ENCODE measurements at regions not wholly inside any gene's neighbourhood (a gene's known extent, or its start where the extent isn't known, plus 50 kb on each side); places are given as distances from the start of the nearest gene placed in this dataset.
"Not testable (repeated sequence)": the region's sequence is repeated elsewhere in the genome, so short reads cannot be mapped to it uniquely, and the experiment has no call there.

GRCh38 chrX:96128058-96128457, 556.6 kb upstream of the DIAPH2 start:
- TF ChIP-seq CTCF (IDR thresholded peaks at IDR 0.05); POLR2A (IDR thresholded peaks at IDR 0.05); POLR2AphosphoS5 (IDR thresholded peaks at IDR 0.05; ENCODE audit: insufficient read depth in 1 of 2, low read depth in 1 of 2): not testable (repeated sequence)
